GM18505 (cell line): ENCODE measurements at regions not wholly inside any gene's neighbourhood (a gene's known extent, or its start where the extent isn't known, plus 50 kb on each side); places are given as distances from the start of the nearest gene placed in this dataset.
"Not testable (repeated sequence)": the region's sequence is repeated elsewhere in the genome, so short reads cannot be mapped to it uniquely, and the experiment has no call there.

Source experiments
- ATAC-seq: cut with Tn5 transposase; IDR thresholded peaks from one replicate; pipeline ENCODE4 v1.9.1; 2021; ENCODE audit not compliant: unreplicated experiment

GRCh38 chr1:148245443-148245842 lies 93.4 kb upstream of the NBPF11 start:
- ATAC-seq = not testable (repeated sequence)

GRCh38 chr1:148233250-148233649 lies 81.2 kb upstream of the NBPF11 start:
- ATAC-seq = not testable (repeated sequence)

- ATAC-seq = not testable (repeated sequence)
These were observed 76.8 kb upstream of the NBPF11 start for GRCh38 chr1:148228846-148229245.

GRCh38 chr1:148222399-148223159 lies 70.5 kb upstream of the NBPF11 start:
- not testable (repeated sequence) for ATAC-seq

- not testable (repeated sequence) for ATAC-seq
These were observed 69.5 kb upstream of the NBPF11 start for GRCh38 chr1:148221593-148221992.

- not testable (repeated sequence) for ATAC-seq
These were observed 67.1 kb upstream of the NBPF11 start for GRCh38 chr1:148219229-148219628.

GRCh38 chr1:148211191-148211590 lies 59.1 kb upstream of the NBPF11 start:
- ATAC-seq = not testable (repeated sequence)

GRCh38 chr1:148210624-148211023 lies 58.5 kb upstream of the NBPF11 start:
- ATAC-seq = not testable (repeated sequence)

GRCh38 chr1:148210166-148210565 lies 58.1 kb upstream of the NBPF11 start:
- ATAC-seq = not testable (repeated sequence)

- not testable (repeated sequence) for ATAC-seq
These were observed 49.9 kb upstream of the NBPF11 start for GRCh38 chr1:148202013-148202412.
